GM13976 (cell line): ENCODE measurements at regions not wholly inside any gene's neighbourhood (a gene's known extent, or its start where the extent isn't known, plus 50 kb on each side); places are given as distances from the start of the nearest gene placed in this dataset.

Experiments
- DNase-seq: peaks from one replicate; pipeline ENCODE4 v3.0.0; 2012; ENCODE audit warnings: low spot score
- in situ Hi-C: fragments of 300-500 bp; cut with MboI; formaldehyde crosslinking; loops from one replicate; pipeline ENCODE4 v1.12.0; 2022; ENCODE audit warnings: low sequenced_read_pairs, mixed read lengths, inconsistent platforms; ENCODE audit not compliant: unreplicated experiment
- TF ChIP-seq, protein P1 (sequence below): IDR thresholded peaks from 2 replicates; pipeline ENCODE4 v1.5.1; 2012; ENCODE audit warnings: borderline replicate concordance, mild to moderate bottlenecking; ENCODE audit not compliant: insufficient read depth; ENCODE audit errors: extremely low read depth, missing control alignments, control extremely low read depth

DNA sequence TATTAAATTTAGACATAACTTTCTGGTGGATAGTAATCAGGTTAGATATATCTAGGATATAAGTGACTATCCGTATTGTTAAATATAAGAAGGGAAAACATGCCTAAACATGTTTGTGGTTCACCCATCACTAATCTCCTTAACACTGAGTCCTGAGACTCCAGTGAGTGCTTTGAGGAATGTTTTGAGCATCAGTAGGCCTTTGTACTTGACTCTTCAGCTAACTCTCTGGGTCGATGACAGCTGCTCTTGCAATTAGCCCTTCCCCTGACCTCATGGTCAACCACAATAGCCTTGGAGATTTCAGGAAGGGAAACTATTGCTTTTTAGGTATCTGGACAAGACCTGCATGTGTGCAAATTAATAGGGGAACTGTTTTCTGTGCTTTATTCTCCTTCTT, 716.8 kb downstream of the EPHA4 start:
- TF ChIP-seq, protein P1, sequence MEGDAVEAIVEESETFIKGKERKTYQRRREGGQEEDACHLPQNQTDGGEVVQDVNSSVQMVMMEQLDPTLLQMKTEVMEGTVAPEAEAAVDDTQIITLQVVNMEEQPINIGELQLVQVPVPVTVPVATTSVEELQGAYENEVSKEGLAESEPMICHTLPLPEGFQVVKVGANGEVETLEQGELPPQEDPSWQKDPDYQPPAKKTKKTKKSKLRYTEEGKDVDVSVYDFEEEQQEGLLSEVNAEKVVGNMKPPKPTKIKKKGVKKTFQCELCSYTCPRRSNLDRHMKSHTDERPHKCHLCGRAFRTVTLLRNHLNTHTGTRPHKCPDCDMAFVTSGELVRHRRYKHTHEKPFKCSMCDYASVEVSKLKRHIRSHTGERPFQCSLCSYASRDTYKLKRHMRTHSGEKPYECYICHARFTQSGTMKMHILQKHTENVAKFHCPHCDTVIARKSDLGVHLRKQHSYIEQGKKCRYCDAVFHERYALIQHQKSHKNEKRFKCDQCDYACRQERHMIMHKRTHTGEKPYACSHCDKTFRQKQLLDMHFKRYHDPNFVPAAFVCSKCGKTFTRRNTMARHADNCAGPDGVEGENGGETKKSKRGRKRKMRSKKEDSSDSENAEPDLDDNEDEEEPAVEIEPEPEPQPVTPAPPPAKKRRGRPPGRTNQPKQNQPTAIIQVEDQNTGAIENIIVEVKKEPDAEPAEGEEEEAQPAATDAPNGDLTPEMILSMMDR = no peak
- in situ Hi-C loops = no loop called here
- no peak for DNase-seq

DNA sequence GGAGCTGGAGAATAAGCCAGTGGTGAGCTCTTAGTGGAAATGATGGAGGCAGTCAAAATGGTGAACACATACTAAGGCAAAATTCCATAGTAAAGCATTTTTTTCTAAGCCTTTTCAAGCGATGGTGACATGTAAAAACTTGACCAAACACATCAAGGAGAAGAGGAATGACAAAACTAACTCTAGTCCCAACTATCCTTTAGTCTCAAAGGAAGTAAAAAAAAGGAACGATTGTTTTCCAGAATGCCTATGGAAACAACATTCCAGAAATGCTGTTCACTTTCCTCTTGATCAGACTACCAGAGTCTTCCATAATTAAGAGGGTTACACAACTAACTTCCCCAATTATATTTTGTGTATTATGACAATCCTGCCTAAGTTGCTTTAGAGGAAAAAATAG, 715.6 kb downstream of the EPHA4 start:
- TF ChIP-seq, protein P1 = no peak
- in situ Hi-C loops = no loop called here
- no peak for DNase-seq

- TF ChIP-seq, protein P1 = no peak
- in situ Hi-C loops = no loop called here
- no peak for DNase-seq
These were observed 714.7 kb downstream of the EPHA4 start for GRCh38 chr2:220857368-220857767.

GRCh38 chr2:220858101-220858500, 714.0 kb downstream of the EPHA4 start:
- DNase-seq = no peak
- in situ Hi-C loops = no loop called here
- TF ChIP-seq, protein P1 = no peak

- DNase-seq = no peak
- TF ChIP-seq, protein P1 = no peak
- in situ Hi-C loops = no loop called here
These were observed 700.2 kb downstream of the EPHA4 start for GRCh38 chr2:220871909-220872308.

DNA sequence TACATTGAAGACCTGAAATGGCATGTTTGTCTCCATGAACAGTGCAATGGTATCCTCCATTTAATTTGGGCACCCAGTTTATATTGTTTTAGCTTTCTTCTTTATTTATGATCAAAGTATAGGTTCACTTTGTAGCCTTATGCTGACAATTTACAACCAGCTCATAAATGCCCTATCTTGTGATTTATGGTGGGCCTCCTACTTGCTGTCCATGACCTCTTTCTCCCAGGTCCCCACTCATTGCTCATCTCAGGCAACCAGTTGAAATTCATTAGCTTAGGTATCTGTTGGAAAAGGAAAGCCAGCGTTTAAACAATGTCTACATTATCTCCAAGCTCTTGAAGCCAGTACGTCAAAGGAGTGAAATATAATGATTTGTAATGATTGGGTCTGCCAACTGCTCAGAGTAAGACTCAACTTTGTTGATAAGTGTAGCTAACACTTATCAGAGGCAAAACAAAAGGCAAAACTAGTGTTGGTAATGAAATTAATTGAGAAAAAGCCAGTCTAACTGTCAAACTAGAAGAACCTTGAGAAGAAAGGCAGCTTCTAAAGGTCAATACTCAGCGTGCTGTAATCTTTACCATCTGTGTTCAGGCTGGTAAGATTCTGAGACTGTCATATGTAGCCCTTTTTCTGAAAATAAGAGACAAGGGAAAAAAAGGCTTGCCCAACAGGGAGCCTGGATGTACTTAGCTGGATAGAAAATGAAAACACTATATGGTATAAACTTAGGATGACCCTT, 695.9 kb downstream of the EPHA4 start:
- TF ChIP-seq, protein P1 = no peak
- in situ Hi-C loops = no loop called here
- no peak for DNase-seq

DNA sequence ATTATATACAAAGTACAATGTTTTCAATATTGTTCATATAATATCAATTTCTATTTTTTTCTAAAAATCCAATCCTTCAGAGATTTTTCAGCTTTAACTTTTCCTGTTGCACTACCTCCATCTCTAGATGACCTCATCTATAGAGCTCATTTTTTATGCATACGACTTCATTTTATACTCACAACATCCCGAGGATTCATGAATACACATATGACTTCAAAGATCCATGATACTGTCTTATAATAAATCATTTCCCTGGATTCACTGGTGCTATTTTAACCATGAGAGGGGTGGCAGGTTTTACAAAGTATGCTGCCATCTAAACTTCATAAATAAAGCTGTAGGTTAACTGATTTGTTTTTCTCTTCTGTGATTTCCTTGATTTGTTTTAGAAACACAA, 694.6 kb downstream of the EPHA4 start:
- TF ChIP-seq, protein P1 = no peak
- DNase-seq = no peak

More for the DNA sequence above, 694.6 kb downstream of the EPHA4 start:
- in situ Hi-C loops = no loop called here
